ENCODE measurements at regions not wholly inside any gene's neighbourhood (a gene's known extent, or its start where the extent isn't known, plus 50 kb on each side); places are given as distances from the start of the nearest gene placed in this dataset.

DNA sequence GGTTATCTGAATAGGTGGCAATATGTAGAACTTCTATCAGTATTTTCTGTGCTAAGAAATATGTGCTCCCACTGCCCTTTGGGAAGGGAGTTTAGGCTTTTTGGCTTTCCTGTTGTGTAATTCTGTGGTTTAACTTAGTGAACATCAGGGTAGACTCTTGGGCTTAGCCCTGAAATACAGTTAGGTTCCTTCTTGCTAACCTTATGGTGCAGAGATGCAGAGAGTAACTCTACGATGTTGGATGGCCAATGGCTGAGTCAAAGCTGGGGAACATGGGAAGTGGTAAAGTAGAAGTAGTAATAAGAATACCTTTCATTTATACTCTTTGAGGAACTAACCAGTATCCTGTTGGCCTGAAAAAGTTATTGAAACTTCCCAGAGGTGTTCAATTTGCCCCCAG, 80.8 kb upstream of the IL12A start:
- Mint-ChIP-seq H3K27ac (no peak overlapping the region), H3K36me3 (ENCODE audit: low read depth) (peaks cover 3% of the 10 kb centered on the region), H3K4me3 (no peak overlapping the region), H3K27me3 (peaks cover 18% of the 10 kb centered on the region), H3K4me1 (peaks cover 14% of the 10 kb centered on the region)
- DNase-seq (no peak), ATAC-seq (no peak)
- no peaks in the 10 kb centered on the region for H3K9me3 ChIP-seq (ENCODE audit: control insufficient read depth, low read length, poor library complexity, severe bottlenecking)

DNA sequence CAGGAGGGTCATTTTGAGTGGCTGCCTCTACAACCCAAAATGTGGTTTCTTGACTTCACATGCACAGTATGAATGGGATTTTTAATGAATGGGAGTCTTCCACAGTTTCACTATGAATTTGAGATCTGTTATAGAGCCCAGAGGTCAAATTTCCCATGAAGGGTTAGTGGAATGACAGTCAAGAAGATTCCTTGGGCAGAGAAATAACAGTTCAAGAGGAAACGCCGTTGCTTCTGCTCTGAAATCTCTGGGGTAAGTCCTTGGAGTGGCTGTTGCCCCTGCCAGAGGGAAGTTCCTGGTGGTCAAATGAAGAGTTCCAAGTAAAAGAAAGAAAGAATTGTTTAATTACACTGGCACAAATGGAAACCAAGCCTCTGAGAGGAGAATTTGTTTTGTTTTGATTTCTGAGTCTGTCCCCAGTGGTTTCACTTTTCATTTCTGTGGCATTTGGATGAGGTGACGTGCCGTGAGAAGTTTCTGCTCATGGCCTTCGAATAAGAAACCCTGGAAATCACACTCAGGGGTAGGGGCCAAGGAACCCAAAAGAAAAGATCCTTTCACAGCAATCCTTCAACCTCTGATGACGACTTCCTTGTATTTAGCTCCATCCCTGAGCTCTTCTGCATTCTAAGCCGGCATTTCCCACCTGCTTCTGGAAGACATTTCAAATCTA, 77.5 kb upstream of the IL12A start:
- ATAC-seq = no peak
- peak overlapping the region; percentile 77 for H3K4me3 Mint-ChIP-seq

GRCh38 chr3:159911664-159912037, 77.0 kb upstream of the IL12A start:
- peaks cover 3% of the 10 kb centered on the region for H3K36me3 Mint-ChIP-seq (ENCODE audit: low read depth)
- peak overlapping the region; percentile 59 for H3K27ac Mint-ChIP-seq

More for the DNA sequence above, 77.5 kb upstream of the IL12A start:
- Mint-ChIP-seq H3K4me1 (peaks cover 12% of the 10 kb centered on the region), H3K36me3 (ENCODE audit: low read depth) (peaks cover 3% of the 10 kb centered on the region), H3K27ac (peak overlapping the region; percentile 59), H3K27me3 (no peaks in the 10 kb centered on the region)
- no peaks in the 10 kb centered on the region for H3K9me3 ChIP-seq (ENCODE audit: control insufficient read depth, low read length, poor library complexity, severe bottlenecking)
- DNase-seq = no peak

GRCh38 chr3:159913712-159914414, 74.8 kb upstream of the IL12A start:
- ATAC-seq (no peak), DNase-seq (no peak)
- Mint-ChIP-seq H3K4me1 (peaks cover 12% of the 10 kb centered on the region), H3K4me3 (no peak overlapping the region), H3K27ac (no peak overlapping the region), H3K27me3 (peaks cover 10% of the 10 kb centered on the region), H3K36me3 (ENCODE audit: low read depth) (peaks cover 3% of the 10 kb centered on the region)
- no peaks in the 10 kb centered on the region for H3K9me3 ChIP-seq (ENCODE audit: control insufficient read depth, low read length, poor library complexity, severe bottlenecking)

More at GRCh38 chr3:159911664-159912037, 77.0 kb upstream of the IL12A start:
- no peaks in the 10 kb centered on the region for H3K27me3 Mint-ChIP-seq
- H3K4me3 Mint-ChIP-seq = peak overlapping the region; percentile 77
- DNase-seq (no peak), ATAC-seq (no peak)
- no peaks in the 10 kb centered on the region for H3K9me3 ChIP-seq (ENCODE audit: control insufficient read depth, low read length, poor library complexity, severe bottlenecking)
- H3K4me1 Mint-ChIP-seq = peaks cover 12% of the 10 kb centered on the region

DNA sequence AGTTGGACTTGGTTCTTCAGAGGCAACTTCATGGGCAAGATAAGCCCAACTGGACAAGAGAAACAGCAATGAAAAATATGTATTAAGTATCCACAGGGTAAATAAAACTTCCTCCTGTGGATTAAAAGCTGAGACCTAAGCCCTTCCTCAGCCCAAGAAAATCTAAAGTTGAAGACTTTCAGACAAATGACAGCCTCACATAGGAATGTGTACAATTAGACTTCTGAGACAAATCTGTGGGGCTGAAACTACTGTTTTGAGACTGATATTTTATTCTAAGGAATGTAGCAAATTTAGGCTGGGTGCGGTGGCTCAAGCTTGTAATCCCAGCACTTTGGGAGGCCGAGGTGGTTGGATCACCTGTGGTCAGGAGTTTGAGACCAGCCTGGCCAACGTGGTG, 74.2 kb upstream of the IL12A start:
- Mint-ChIP-seq H3K4me3 (no peak overlapping the region), H3K27ac (no peak overlapping the region), H3K36me3 (ENCODE audit: low read depth) (peaks cover 3% of the 10 kb centered on the region), H3K4me1 (peaks cover 12% of the 10 kb centered on the region), H3K27me3 (peaks cover 10% of the 10 kb centered on the region)
- no peak for DNase-seq
- ATAC-seq = no peak
- H3K9me3 ChIP-seq (ENCODE audit: control insufficient read depth, low read length, poor library complexity, severe bottlenecking) = no peaks in the 10 kb centered on the region

- no peak overlapping the region for H3K27ac Mint-ChIP-seq
- H3K36me3 Mint-ChIP-seq (ENCODE audit: low read depth) = peaks cover 3% of the 10 kb centered on the region
- DNase-seq (no peak), ATAC-seq (no peak)
- H3K9me3 ChIP-seq (ENCODE audit: control insufficient read depth, low read length, poor library complexity, severe bottlenecking) = no peaks in the 10 kb centered on the region
- H3K4me3 Mint-ChIP-seq = no peak overlapping the region
- peaks cover 9% of the 10 kb centered on the region for H3K4me1 Mint-ChIP-seq
- H3K27me3 Mint-ChIP-seq = peaks cover 10% of the 10 kb centered on the region
Observed at GRCh38 chr3:159916052-159916451, 72.6 kb upstream of the IL12A start.

GRCh38 chr3:159917141-159917540, 71.5 kb upstream of the IL12A start:
- no peaks in the 10 kb centered on the region for H3K36me3 Mint-ChIP-seq (ENCODE audit: low read depth)
- ATAC-seq (no peak), DNase-seq (no peak)
- peaks cover 10% of the 10 kb centered on the region for H3K27me3 Mint-ChIP-seq
- no peak overlapping the region for H3K4me3 Mint-ChIP-seq
- no peaks in the 10 kb centered on the region for H3K9me3 ChIP-seq (ENCODE audit: control insufficient read depth, low read length, poor library complexity, severe bottlenecking)
- no peak overlapping the region for H3K27ac Mint-ChIP-seq
- no peaks in the 10 kb centered on the region for H3K4me1 Mint-ChIP-seq

DNA sequence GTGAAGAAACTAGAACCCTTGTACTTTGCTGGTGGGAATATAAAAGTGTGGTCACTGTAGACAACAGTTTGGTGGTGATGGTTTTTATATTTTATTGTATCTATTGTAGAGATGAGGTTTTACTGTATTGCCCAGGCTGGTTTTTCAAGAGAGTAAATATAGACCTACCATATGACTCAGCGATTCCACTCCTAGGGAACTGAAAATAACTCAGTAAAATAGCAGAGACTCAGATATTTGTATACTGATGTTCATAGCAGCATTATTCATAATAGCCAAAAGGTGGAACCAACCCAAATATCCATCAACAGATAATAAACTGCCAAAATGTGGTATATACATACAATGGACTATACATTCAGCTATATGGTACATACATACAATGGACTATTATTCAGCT, 68.8 kb upstream of the IL12A start:
- no peak overlapping the region for H3K4me3 Mint-ChIP-seq
- peaks cover 10% of the 10 kb centered on the region for H3K27me3 Mint-ChIP-seq
- no peaks in the 10 kb centered on the region for H3K36me3 Mint-ChIP-seq (ENCODE audit: low read depth)
- no peak overlapping the region for H3K27ac Mint-ChIP-seq
- DNase-seq (no peak), ATAC-seq (no peak)
- no peaks in the 10 kb centered on the region for H3K9me3 ChIP-seq (ENCODE audit: control insufficient read depth, low read length, poor library complexity, severe bottlenecking)
- H3K4me1 Mint-ChIP-seq = no peaks in the 10 kb centered on the region

GRCh38 chr3:159922193-159922840, 66.3 kb upstream of the IL12A start:
- ATAC-seq (no peak), DNase-seq (no peak)
- peaks cover 4% of the 10 kb centered on the region for H3K27me3 Mint-ChIP-seq
- H3K36me3 Mint-ChIP-seq (ENCODE audit: low read depth) = peaks cover 2% of the 10 kb centered on the region
- no peak overlapping the region for H3K4me3 Mint-ChIP-seq
- no peaks in the 10 kb centered on the region for H3K4me1 Mint-ChIP-seq
- no peak overlapping the region for H3K27ac Mint-ChIP-seq
- no peaks in the 10 kb centered on the region for H3K9me3 ChIP-seq (ENCODE audit: control insufficient read depth, low read length, poor library complexity, severe bottlenecking)

GRCh38 chr3:159922861-159923312, 65.7 kb upstream of the IL12A start:
- peak; percentile 52 for ATAC-seq
- Mint-ChIP-seq H3K4me3 (no peak overlapping the region), H3K36me3 (ENCODE audit: low read depth) (peaks cover 2% of the 10 kb centered on the region), H3K4me1 (no peaks in the 10 kb centered on the region), H3K27ac (no peak overlapping the region), H3K27me3 (no peaks in the 10 kb centered on the region)
- no peak for DNase-seq
- H3K9me3 ChIP-seq (ENCODE audit: control insufficient read depth, low read length, poor library complexity, severe bottlenecking) = no peaks in the 10 kb centered on the region

DNA sequence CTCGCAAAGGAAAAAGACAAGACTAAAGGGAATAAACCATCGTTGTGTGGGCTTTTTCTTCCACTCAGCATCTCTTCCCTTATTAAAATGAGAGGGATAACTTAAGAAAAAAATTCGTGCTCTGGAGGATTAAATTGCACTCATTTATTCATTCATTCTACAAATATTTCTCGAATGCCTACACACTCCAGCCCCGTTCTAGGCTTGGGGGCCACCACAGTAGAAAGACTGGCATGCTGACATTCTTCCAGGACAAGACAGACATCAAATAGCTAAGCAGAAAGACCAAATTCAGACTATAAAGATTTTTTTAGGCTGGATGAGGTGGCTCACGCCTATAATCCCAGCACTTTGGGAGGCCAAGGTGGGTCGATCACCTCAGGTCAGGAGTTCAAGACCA, 65.3 kb upstream of the IL12A start:
- DNase-seq = no peak
- H3K4me3 Mint-ChIP-seq = no peak overlapping the region
- H3K27ac Mint-ChIP-seq = no peak overlapping the region
- H3K4me1 Mint-ChIP-seq = no peaks in the 10 kb centered on the region
- H3K9me3 ChIP-seq (ENCODE audit: control insufficient read depth, low read length, poor library complexity, severe bottlenecking) = no peaks in the 10 kb centered on the region
- ATAC-seq = no peak
- H3K27me3 Mint-ChIP-seq = no peaks in the 10 kb centered on the region
- H3K36me3 Mint-ChIP-seq (ENCODE audit: low read depth) = peaks cover 2% of the 10 kb centered on the region

GRCh38 chr3:159923956-159924355, 64.7 kb upstream of the IL12A start:
- DNase-seq = no peak
- Mint-ChIP-seq H3K27me3 (no peaks in the 10 kb centered on the region), H3K4me1 (no peaks in the 10 kb centered on the region), H3K4me3 (no peak overlapping the region), H3K36me3 (ENCODE audit: low read depth) (peaks cover 2% of the 10 kb centered on the region), H3K27ac (no peak overlapping the region)
- no peaks in the 10 kb centered on the region for H3K9me3 ChIP-seq (ENCODE audit: control insufficient read depth, low read length, poor library complexity, severe bottlenecking)
- no peak for ATAC-seq

DNA sequence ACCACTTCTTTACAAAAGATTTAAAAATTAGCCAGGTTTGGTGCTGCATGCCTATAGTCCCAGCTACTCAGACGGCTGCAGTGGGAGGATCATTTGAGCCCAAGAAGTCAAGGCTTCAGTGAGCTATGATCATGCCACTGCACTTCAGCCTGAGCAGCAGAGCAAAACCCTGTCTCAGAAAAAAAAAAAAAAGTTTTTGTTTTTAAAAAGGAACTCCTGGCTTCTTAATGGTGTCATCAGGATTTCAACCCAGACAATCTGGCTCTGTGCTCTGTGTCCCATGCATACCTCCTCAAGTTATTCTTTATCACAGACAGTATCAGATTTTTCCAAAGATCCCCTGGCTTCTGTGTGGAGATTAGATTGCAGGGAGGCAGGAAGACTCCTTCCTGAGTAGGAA, 64.2 kb upstream of the IL12A start:
- no peak overlapping the region for H3K4me3 Mint-ChIP-seq

More for the DNA sequence above, 64.2 kb upstream of the IL12A start:
- no peaks in the 10 kb centered on the region for H3K27me3 Mint-ChIP-seq
- no peaks in the 10 kb centered on the region for H3K9me3 ChIP-seq (ENCODE audit: control insufficient read depth, low read length, poor library complexity, severe bottlenecking)
- H3K36me3 Mint-ChIP-seq (ENCODE audit: low read depth) = peaks cover 2% of the 10 kb centered on the region
- ATAC-seq = no peak
- DNase-seq = no peak
- H3K4me1 Mint-ChIP-seq = no peaks in the 10 kb centered on the region
- no peak overlapping the region for H3K27ac Mint-ChIP-seq
